AG10803 (cell line): ENCODE measurements at regions not wholly inside any gene's neighbourhood (a gene's known extent, or its start where the extent isn't known, plus 50 kb on each side); places are given as distances from the start of the nearest gene placed in this dataset.

Experiments
- DNase-seq: peaks from one replicate; pipeline ENCODE4 v3.0.0; 2010; ENCODE audit warnings: low read depth
- H3K4me3 ChIP-seq: 2 replicates; pipeline ENCODE4 v1.5.1; 2011; ENCODE audit warnings: mild to moderate bottlenecking, low read length, control low read depth
- CTCF ChIP-seq: conservative IDR thresholded peaks from 2 replicates; pipeline ENCODE4 v1.5.1; 2011; ENCODE audit warnings: mild to moderate bottlenecking, low read length, control low read depth, inconsistent platforms

DNA sequence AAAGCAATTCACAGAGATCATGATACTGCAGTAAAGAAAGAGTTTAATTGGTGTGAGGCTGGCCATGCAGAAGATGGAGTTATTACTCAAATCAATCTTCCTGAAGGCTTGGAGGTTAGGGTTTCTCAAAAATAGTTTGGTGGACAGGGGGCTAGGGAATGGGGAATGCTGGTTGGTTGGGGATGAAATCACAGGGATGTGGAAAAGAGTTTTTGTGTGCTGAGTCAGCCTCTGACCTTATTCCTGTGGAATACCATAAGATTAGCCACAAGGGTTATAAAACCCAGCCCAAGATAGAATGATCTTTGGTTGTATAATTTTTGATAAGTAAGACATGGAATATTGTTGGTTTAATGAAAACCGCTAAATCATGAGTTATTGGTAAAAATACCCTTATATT, 764.3 kb downstream of the TYW1 start:
- peak; percentile 17 for DNase-seq
- no peak overlapping the region for H3K4me3 ChIP-seq
- TF ChIP-seq CTCF = no peak

DNA sequence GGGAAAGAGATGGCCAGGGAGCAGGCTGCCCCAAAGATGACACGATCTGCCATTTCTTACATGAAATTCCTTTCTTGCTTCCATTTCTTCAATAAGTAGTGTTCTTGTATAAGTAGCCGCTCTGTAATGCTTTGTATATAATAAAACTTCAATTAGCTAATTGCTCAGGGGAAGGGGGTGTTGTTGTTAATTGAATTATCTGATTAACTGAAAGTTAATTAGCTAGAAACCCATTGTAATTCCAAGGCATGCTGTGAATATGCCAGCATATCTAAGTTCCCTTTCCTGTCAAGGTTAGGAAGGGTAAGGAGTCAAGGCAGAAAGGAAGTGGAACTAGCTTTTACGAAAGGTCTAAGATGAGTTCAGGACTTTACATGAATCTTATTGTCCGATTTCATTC, 765.9 kb downstream of the TYW1 start:
- TF ChIP-seq CTCF = no peak
- DNase-seq = no peak
- H3K4me3 ChIP-seq = no peak overlapping the region

DNA sequence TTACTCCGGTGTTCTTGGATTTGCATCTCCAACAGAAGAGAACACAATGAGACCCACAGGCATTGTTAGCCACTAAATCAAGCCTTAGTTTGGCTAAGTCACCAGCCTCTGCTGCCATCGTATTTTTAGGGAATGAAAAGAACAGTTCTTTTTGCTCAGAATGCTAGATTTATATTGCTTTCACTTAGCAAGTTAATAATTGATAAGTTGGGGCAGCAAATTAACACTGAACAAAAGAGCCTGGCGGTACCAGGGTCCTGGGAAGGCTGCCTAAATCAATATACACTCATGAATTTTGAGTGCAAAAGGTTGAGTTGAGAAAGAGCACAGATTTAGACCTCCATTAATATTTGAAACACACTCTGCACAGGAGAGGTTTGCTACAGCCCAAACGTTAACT, 767.7 kb downstream of the TYW1 start:
- H3K4me3 ChIP-seq = no peak overlapping the region
- DNase-seq = no peak
- TF ChIP-seq CTCF = no peak

DNA sequence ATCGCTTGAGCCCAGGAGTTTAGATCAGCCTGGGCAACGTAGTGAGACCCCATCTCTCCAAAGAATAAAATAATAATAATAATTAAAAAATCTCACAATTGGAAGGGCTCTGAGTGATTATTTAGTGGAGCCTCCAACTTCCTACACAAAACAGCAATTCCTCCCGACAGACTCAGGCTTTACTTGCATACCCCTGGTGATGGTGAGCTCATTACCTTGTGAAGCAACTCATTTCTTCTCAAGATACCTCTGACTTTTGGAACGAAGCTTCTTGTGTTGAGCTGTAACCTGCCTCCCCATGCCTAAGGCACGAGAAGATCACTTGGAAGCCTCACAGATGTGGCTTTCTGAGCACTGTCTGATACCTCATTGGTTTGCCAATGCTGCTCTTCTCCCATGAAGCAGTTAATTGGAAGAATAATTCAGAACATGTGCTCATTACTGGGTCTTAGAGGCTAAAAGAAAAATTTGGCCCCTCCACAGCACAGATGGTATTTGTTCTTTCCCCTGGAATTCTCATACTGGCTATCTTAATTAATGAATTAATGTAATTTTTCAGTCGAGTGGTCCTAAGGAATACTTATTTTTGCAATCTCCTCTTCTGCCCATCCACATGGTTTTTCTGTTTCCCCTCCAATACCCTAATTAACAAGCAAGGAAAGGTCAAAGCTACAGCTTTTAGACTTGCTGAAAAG, 769.0 kb downstream of the TYW1 start:
- DNase-seq = no peak
- no peak for TF ChIP-seq CTCF
- no peak overlapping the region for H3K4me3 ChIP-seq

- no peak for TF ChIP-seq CTCF
- H3K4me3 ChIP-seq = no peak overlapping the region
- no peak for DNase-seq
Observed at GRCh38 chr7:67766906-67767410, 770.3 kb downstream of the TYW1 start.

GRCh38 chr7:67771846-67772605, 775.4 kb downstream of the TYW1 start:
- H3K4me3 ChIP-seq = no peak overlapping the region
- no peak for TF ChIP-seq CTCF
- no peak for DNase-seq

DNA sequence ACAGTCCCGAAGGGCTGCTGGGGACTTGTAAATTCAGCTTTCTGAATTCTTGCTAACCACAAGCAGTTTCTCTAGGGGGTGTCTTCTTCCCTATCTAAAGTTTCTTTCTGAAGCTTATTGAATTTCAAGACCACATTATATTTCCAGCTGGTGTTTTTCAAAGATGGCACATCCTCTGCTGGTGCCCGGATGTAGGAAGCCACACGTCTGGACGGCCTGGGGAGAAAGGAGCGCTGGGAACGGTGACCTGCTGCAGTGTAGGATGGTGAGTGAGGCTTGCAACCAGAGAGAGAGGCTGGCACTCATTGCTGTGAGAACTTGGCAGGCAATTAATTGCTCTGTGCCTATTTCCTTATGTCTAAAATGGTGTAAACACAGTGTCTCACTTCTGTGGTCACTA, 776.4 kb downstream of the TYW1 start:
- no peak for TF ChIP-seq CTCF
- no peak for DNase-seq
- no peak overlapping the region for H3K4me3 ChIP-seq
